ENCODE measurements at regions not wholly inside any gene's neighbourhood (a gene's known extent, or its start where the extent isn't known, plus 50 kb on each side); places are given as distances from the start of the nearest gene placed in this dataset.
"Not testable (repeated sequence)": the region's sequence is repeated elsewhere in the genome, so short reads cannot be mapped to it uniquely, and the experiment has no call there.

DNA sequence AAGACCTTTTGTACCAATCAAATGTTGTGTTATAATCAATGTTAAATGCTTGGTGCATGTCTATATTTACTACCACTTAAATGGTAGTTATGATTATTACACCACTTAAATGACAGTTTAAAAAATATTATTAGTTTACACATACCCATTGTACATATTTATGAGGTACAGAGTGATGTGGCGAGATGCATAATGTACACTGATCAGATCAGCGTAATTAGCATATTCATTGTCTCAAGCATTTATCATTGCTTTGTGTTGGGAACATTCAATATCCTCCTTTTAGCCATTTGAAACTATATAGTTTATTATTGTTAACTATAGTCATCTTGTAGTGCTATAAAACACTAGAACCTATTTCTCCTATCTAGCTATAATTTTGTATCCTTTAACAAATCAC is 434.4 kb upstream of the ACTBL2 start:
- DNase-seq (ENCODE audit: extremely low read depth, low read depth, low spot score): no peak

DNA sequence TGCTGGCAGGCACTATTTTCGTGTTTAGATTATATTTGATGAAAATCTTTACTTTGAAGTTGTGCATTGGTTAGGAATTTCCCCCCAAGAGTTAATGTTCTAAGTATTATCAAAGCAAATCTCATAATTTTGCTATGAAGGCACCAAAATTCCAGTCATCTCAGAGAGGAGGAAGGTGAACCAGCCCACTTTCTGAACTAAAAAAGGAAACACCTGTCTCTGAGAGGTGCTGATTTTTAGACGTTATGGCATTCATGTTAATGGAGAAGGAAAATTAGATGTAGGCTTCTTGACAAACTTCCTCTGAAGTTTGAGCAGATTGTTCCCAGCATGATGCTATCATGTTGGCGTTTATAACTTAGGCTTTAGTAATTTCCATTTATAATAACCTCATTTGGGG is 432.9 kb upstream of the ACTBL2 start:
- no peak for DNase-seq (ENCODE audit: extremely low read depth, low read depth, low spot score)

DNA sequence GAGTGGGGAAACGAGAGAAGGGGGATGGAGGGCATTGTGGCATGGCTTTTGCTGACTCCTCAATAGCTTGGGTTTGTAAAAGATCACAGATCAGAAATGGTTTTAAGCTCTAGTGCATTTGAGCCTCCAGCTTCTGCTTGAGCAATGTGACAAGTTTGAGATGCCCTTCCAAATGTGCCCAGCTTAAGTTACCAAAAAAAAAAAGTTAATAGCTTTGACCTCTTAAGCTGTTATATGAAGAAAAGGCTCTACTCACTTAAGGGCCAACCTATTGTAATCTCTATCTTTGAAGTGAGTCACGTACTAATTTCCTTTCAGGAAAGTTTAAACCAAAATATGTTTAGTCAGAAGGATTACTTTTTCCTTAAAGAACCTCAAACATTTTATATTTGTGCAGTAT is 428.8 kb upstream of the ACTBL2 start:
- DNase-seq (ENCODE audit: extremely low read depth, low read depth, low spot score): no peak

DNA sequence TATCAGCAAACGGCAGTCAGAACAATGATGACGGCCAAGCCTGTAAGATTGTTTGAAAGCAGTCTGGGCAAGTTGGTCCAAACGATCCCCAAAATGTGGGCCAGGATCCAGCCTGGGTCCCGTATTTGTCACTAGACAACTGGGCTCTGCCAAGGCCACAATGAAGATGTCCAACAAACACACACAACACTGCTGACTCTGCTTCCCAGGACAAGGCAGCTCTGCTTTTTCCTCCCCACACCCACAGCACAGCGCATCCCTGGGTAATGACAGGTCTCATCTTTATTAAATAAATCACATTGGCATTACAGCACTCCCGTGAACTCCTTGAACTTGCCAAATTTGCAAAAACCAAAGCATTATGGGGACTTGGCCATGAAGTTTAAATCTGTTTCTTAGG is 424.1 kb upstream of the ACTBL2 start:
- DNase-seq (ENCODE audit: extremely low read depth, low read depth, low spot score): no peak

DNA sequence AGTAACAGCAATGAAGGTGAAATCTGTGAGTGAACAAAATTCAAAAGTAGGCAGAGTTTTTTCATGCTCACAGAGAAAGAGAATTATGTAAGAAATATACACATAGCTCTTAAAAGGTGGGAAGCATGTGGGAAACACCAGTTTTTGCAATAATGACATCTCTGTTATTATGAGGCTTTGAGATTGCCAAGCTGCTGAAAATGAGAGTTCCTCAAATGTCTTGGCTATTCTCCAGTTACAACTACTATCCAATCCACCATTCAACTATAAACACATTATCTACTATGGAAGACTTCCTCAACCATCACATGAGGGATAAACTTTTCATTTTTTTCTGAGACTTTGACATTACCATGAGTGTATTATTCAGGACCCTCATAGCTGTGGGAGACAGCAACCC is 420.8 kb upstream of the ACTBL2 start:
- no peak for DNase-seq (ENCODE audit: extremely low read depth, low read depth, low spot score)

DNA sequence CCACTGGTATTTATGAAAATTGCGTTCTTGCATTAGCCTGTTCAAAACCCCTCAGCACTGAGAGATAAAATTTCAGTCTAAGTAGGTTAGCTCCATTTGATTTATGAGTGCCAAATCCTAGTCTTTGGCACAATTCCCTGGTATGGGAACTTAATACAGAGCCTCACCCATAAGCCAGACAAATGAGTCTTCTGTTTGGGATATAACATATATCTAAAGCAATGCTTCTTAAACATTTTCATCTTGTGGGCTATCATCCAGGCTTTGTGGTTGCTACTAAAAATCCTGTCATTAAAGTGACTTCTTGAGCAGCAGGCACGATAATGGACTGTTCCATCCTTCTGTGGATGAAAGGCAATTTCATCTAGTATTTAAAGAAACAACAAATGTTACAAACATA is 419.5 kb upstream of the ACTBL2 start:
- no peak for DNase-seq (ENCODE audit: extremely low read depth, low read depth, low spot score)

DNA sequence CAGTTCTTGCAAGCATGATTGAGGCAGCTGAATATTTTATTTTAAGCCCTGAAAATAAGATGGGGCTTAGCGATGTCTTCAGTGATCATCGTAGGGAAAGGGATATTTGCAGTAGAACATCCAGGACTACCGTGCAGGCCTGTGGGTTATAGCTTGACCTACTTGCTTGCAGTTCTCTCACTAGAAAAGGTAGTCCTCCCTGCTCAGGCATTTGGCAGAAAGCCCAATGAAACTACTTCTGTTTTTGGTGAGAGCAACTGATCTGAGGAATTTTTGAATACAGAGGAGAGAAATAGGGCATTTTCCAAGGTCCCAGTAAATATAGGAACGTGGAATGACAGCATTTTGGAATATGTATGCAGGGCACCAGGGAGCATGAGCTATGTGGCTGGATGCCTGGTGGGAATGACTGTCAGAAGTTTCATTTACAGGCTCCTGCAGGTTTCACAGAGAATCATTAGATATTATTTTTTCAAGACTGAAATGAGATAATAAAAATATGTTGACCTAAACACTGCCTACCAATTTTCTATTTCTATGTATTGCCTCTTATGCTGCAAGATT is 417.9 kb upstream of the ACTBL2 start:
- DNase-seq (ENCODE audit: extremely low read depth, low read depth, low spot score): no peak

DNA sequence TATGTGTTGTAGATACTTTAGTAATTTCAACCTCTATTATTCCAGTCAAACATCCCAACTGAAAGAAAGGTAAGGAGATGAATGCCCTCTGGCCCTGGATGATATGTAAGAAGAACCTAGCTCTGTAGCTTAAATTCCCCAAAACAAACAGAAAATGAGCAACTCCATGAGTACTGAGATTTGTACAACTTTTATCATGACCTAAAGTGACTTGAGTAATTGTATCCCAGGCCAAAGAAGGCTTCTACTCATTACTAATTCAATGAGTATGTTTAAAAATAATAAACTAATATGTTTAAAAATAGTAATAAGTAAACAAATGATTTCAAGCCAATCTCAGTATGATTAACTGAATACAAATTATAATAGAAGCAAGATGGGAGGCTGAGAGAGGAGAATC is 414.0 kb upstream of the ACTBL2 start:
- no peak for DNase-seq (ENCODE audit: extremely low read depth, low read depth, low spot score)

DNA sequence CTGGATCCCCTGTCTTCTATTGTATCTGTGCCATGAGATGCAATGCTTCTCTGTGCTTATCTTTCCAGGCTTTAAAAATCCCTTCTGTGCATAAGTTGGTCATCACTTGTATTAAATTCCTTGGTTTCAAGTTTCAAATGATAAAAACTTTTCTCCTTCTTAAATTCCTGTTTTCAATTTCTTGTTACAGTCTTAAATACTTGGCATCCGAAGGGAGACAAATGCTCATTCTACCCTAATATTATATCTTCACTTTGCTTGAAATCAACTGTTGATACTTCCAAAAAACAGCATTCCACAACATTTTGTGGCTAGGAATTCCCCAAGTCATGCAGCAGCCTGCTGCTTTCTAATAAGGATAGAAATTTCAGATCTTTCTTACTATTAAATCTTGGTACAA is 413.2 kb upstream of the ACTBL2 start:
- DNase-seq (ENCODE audit: extremely low read depth, low read depth, low spot score): no peak

DNA sequence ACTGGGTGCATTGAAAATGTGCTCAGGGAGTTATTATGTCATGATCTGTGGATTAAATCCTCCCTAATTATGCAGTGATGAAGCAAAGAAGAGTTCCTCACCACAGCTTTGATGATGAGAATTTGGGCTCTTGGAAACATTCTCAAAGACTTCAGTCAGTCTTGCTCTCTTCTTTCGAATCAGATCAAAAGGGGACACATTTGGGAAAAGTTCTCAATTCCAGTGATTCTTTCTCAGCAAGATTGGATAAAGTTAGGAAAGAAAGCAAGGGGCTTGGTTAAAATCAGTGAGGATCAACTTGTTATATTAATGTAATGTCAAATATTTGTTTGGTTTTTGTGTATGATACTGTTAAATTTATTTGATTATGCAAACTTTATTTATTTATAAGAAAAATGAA is 411.3 kb upstream of the ACTBL2 start:
- DNase-seq (ENCODE audit: extremely low read depth, low read depth, low spot score): no peak

DNA sequence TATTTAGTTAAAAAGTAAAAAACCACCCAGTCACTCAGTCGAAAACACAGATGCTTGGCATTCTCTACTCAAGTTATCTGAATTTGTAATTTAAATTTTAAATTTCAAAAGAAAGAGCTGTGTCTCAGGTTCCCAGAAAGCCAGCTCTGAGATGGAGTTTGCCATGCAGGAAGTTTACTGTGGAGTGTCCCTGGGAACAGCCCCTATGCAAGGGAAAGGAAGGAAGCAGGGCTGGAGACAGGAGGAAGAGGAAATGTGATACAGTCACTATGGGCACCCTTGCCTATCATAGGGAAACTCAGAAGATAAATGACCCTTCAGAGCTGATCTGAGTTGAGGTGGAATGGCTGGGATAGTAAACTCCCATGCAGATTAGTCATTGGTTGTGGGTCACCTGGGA is 408.8 kb upstream of the ACTBL2 start:
- no peak for DNase-seq (ENCODE audit: extremely low read depth, low read depth, low spot score)

DNA sequence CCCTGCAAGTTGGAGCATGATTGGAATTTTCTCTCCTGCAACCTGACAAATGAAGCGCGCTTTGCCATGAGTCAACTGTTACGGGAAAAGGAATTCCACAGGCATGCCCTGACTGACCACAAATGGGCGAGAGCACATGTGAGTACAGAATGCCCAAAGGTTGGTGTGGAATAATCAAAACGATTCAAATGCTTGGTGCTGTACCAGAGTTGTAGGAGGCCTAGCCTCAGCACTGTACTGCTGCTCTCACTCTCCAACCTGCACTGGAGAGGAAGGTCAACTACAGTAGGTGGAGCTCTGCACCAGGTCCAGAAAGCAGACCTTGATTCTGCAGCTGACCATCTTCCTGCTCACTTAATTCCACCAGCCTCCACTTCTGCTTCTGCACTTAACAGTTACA is 406.9 kb upstream of the ACTBL2 start:
- no peak for DNase-seq (ENCODE audit: extremely low read depth, low read depth, low spot score)

DNA sequence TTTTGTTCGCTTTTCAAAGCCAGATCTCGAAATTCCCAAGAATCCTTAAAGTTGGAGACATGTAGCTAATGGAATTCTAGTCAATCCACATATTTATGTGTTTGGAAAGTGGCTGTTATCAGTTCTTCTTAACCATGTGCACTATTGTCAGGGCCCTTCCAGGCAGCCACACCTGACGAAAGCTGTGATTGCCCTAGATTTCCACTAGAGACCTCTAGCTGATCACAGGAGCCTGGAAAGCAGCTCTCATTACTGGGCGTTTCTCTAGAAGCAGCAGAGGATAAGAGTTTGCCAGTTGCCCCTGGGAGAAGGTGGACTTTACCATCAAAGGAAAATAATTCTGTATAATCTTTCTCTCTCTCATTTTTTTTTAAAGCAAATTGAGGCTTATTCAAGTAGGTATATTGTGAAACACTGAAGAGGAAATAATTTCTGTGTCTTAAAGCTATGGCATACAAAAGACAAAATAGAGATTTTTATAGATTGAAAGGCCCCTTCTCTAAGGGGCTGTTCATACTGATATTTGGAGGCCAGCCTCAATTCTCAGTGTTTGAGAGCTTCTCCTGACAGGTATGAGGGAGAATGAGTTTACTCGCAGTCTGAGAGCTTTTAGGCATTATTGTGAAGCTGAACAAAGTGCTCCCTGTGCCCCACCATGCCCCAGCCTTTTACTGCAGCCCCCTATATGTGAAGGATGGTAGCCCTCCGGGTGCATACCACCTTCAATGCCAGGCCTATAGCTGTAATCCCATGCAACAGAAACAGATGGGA is 405.4 kb upstream of the ACTBL2 start:
- DNase-seq (ENCODE audit: extremely low read depth, low read depth, low spot score): peak; percentile 67

DNA sequence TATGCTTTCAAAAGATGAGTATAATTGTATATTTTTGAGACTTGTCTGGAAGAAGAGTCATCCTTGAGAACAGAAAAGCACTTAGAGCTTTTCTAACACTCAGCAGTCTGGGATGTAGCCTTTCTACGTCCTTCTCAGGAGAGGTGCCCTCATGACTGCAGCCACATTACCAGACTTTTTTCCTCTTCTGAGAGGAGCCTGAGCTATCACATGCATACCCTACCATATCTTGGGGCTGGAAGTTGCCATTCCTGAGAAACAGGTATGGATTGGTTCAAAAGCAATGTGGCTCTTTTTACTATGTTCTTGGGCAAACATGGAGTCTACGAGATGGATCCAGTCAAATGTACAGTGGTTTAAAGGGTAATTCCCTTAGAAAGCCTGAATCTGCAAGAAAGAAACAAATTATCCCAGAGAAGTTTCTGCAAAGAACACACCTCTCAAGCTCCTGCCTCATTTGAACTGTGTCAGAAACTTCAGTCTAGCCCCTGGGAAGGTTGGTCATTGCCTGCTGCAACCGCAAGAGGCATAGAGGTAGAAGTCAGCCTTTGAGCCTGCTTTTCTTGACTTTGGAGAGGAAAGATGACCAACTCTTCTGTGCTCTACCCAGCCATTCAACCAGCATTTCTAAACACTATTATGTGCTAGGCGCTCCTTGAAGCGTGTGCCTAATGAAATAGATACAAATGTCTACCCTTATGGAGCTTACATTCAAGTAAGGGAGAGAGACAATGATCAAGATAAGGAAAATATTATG is 401.9 kb upstream of the ACTBL2 start:
- DNase-seq (ENCODE audit: extremely low read depth, low read depth, low spot score): no peak

DNA sequence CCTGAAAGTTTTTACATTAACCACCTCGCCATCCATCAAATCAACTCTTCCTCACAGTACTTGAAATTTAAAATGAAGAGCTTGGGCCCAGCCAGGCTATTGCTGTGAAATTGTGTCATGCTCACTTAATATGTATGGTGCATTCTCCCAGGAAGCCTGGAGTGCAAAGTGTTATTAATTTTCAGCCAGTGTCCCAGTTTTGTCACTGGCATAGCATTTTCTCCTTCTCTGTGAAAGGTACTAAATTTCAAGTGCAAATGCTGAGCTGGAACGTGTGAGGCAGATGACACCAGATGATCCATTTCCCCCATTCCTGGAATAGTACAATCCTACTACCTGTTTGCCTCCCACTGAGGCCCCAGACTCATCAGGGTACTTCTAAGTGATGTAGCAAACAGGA is 397.6 kb upstream of the ACTBL2 start:
- DNase-seq (ENCODE audit: extremely low read depth, low read depth, low spot score): no peak

DNA sequence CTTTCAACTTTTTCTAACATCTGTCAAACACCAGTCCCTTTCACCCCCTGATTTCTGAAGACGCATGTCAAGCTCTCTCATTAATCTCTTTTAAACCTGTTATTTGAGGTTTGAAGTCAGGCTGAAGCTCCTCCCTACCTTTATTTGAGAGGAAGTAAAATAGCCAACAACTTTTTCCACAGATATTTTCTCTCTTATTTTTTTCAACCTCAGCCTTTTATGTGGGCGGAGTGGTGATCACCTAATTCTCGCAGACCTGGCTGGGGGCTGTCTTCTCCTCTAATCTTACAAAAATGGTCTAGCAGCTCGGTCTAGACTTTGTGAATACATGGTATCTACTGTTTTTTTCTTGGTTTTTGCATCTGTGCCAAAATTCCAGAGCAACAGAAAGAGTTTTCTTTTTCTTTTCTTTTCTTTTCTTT is 395.7 kb upstream of the ACTBL2 start:
- no peak for DNase-seq (ENCODE audit: extremely low read depth, low read depth, low spot score)

DNA sequence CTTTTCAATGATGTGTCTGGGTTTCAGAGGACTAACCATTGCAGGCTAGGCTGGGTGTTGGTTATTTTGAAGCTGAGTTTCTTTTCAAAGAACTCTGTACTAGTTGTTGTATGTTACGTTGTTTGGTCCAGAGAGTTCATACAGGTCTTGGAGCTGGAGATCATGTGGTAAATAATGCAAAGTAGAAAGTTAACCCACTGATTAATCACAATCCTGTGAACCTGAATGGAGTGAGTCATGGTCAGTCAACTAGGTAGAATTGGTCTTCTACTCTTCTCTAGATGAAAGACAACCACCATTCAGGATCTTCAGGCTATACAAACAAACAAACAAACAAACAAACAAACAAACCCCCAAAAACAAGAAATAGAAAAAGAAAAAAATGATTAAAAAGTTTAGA is 388.9 kb upstream of the ACTBL2 start:
- DNase-seq (ENCODE audit: extremely low read depth, low read depth, low spot score): no peak

DNA sequence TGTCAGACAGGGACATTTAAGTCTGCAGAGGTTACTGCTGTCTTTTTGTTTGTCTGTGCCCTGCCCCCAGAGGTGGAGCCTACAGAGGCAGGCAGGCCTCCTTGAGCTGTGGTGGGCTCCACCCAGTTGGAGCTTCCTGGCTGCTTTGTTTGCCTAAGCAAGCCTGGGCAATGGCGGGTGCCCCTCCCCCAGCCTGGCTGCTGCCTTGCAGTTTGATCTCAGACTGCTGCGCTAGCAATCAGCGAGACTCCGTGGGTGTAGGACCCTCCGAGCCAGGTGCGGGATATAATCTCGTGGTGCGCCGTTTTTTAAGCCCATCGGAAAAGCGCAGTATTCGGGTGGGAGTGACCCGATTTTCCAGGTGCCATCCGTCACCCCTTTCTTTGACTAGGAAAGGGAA is 387.7 kb upstream of the ACTBL2 start:
- not testable (repeated sequence) for DNase-seq (ENCODE audit: extremely low read depth, low read depth, low spot score)

DNA sequence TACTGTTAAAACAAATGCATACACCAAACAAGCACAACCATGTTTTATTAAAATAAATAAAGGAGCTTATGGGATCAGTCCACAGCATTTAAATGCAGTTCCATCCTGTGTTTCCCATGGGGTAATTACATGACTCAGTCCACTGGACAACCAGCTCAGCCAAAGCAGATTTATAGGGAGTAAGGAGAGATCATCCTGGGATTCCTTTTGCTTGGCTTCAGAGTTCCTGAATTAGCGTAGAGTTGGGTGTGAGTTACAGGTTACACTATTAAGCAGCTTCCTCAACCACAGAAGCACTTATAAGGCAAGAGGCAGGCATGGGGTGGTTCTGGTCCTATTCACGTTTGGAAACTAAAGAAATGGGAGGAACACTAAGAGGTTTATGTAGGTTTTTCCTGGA is 381.1 kb upstream of the ACTBL2 start:
- DNase-seq (ENCODE audit: extremely low read depth, low read depth, low spot score): no peak

DNA sequence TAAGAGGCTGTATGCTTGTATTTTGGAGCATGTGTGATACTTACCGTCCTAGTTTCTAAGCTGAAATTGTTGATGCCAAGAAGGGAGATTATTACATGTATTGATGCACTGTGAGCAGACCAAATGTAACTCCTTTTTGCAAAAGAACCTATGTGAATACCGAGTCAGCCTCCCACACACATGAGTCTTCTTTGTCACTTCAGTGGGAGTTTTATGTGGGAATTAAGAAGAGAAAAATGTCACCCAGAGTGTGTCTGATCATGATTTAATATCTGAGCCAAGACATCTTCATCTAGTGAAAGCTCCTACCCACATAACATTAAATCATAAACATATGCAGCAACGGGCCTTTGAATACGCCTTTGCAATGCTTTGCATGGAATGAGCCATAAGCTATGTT is 380.3 kb upstream of the ACTBL2 start:
- DNase-seq (ENCODE audit: extremely low read depth, low read depth, low spot score): no peak

DNA sequence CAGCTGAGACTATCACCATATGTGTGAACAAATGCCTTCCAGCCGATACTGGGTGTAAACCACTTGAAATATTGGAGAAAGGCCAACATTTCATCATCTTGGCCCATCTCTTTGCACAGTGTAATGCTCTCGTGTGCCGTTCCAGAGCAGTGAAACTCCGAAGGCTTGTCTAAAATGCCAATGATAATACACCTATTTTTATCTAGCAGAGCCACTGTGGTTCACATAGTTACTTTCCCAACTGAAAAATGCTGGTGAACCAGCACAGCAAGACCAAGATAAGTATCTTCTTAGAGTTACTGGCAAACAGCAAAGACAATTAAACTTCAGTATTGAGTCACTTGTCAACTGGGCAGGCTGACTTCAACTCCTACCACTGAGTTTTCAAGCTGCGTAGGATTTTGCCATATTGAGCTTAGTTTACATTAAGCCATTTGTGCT is 379.9 kb upstream of the ACTBL2 start:
- DNase-seq (ENCODE audit: extremely low read depth, low read depth, low spot score): no peak

DNA sequence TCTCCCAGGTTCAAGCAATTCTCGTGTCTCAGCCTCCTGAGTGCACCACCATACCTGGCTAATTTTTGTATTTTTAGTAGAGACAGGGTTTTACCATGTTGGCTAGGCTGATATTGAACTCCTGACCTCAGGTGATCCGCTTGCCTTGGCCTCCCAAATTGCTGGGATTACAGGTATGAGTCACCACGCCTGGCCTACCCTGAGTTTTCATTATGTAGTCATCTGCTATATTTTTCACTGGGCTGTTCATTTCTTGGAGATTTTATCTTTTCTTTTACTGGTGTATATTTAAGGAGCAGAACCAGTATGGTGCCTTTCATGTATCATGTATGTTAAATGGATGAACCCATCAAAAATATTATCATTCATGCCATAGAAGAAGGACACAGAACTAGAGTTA is 377.0 kb upstream of the ACTBL2 start:
- no peak for DNase-seq (ENCODE audit: extremely low read depth, low read depth, low spot score)
